ENCODE measurements at regions not wholly inside any gene's neighbourhood (a gene's known extent, or its start where the extent isn't known, plus 50 kb on each side); places are given as distances from the start of the nearest gene placed in this dataset.

- TF ChIP-seq CTCF (IDR thresholded peaks at IDR 0.05) (no peak), POLR2A (IDR thresholded peaks at IDR 0.05) (no peak)
Measured at GRCh38 chr4:176889776-176890175, 97.1 kb upstream of the VEGFC start.

Data from heart left ventricle (tissue), 13 donors.